GM12874 (cell line): ENCODE measurements at regions not wholly inside any gene's neighbourhood (a gene's known extent, or its start where the extent isn't known, plus 50 kb on each side); places are given as distances from the start of the nearest gene placed in this dataset.

Experiments
- CTCF ChIP-seq: IDR thresholded peaks from 2 replicates; pipeline ENCODE4 v1.5.1; 2011; ENCODE audit warnings: low read depth, mild to moderate bottlenecking, control low read depth, low read length, moderate library complexity; ENCODE audit not compliant: insufficient read depth

DNA sequence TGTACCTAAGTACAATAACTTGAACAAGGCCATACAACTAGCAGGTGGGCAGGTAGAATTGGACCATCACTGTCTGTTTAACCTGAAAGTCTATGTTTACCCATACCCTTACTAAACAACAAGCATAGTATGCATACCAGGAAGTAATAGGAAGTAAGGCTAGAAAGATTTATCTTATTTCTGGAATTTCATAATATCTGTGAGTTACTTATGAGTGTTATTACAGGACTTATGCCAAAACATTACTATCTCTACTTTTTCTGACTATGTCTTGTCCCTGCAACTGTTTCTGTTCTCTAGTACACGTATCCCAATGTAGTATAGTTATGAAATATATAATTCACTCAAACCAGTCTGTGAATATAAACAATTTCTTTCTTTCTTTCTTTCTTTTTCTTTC is 1400.8 kb upstream of the TENM4 start:
- TF ChIP-seq CTCF: no peak

DNA sequence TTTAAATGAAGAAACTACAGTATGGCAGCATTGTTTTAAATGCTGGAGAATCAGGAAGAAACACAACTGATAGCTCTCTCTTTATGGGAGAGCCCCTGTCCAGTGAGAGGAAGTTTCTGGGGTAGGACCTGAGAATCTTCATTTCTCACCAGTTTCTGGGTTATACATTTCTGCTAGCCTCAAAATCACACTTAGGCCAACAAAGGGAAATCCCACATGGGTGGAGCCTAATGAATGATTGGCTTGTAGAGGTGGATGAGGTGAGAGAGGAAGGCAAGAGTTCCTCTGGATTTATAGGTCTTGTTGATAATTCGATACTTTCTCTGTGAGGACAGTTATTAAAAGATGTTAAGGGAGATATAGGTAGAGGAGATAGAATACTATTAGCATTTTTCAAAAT is 1397.3 kb upstream of the TENM4 start:
- TF ChIP-seq CTCF: no peak

GRCh38 chr11:80837051-80837450 is 1396.2 kb upstream of the TENM4 start:
- TF ChIP-seq CTCF: no peak

- TF ChIP-seq CTCF: no peak
Observed at GRCh38 chr11:80831374-80831773, 1390.5 kb upstream of the TENM4 start.

DNA sequence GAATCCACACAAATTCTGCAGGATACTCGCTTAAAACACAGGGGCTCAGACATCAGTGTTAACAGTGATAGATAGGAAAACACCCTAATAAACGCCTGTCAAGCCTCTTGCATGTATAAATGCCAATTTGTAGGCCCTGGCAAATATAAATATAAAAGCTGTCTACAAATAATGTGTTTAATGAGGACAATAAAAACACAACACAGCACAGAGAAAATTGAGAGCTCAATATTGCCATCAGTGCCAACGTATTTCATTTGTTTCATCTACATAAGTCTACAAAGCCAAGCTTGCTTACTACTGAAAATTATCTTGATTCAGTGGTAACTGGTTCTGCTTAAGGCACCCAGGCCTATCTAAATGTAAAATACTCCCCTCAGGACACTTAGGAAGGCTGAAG is 1387.0 kb upstream of the TENM4 start:
- no peak for TF ChIP-seq CTCF

DNA sequence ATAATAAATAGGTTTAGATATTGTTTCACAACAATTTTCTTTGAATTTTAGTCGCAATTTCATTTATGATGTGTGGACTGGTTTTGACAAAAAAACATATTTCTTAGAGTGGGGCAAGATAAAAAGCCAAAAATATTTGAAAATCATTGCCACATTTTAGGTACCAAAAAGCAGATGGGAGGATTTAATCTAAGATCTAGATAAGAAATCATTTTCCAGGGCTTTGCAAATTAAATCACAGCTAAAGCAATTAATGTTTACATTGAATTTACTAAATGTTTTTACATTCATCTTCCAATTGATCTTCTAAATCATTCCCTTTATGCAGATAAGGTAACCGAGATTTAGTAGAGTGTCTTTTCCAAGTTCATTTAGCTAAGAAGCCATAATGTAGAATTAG is 1386.0 kb upstream of the TENM4 start:
- TF ChIP-seq CTCF: no peak

DNA sequence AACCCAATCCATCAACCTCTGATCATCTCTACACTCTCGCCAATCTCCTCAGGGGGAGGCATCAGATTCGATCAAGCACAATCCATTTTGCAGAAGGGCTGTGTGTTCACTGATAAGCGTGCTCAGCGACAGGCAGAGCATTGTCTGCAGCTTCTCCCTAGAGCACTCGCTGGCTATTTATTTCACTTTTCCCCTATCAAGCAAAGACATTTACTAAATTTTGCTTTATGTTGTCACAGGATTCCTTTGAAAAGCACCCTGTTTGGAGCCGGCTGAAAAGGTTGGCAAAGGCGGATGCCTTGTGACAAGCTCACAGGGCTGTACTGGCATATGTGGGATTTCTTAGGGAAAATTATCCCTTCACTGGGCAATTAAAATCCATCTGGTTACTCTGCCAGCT is 1381.5 kb upstream of the TENM4 start:
- no peak for TF ChIP-seq CTCF

DNA sequence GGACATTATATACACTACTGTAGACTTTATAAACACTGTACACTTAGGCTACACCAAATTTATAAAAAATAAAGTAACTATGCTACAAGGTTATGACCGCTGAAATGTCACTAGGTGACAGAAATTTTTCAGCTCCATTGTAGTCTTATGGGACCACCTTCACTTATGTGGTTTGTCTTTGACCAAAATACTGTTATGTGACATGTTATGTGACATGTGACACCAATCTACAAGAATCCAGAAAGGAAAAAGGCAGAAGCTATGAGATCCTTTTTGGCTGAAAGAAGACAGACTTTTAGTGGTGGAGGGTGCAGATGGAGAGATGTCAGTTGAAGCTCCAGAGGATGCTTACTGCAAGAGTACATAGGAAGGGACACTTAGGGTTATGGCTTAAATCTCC is 1378.4 kb upstream of the TENM4 start:
- no peak for TF ChIP-seq CTCF
